ENCODE measurements at regions not wholly inside any gene's neighbourhood (a gene's known extent, or its start where the extent isn't known, plus 50 kb on each side); places are given as distances from the start of the nearest gene placed in this dataset.

- ChIA-PET POLR2A (no interaction called here), CTCF (ENCODE audit: unreplicated experiment) (no interaction called here)
- no peak overlapping the region for H3K4me3 ChIP-seq (ENCODE audit: low read depth, low read length, poor library complexity, severe bottlenecking)
- no peaks in the 10 kb centered on the region for H3K36me3 ChIP-seq (ENCODE audit: insufficient read depth, low read length)
- no TSS peak for BruUV-seq (replicated peaks)
- DNase-seq (ENCODE audit: low spot score) = no peak
- no peak overlapping the region for H2AFZ ChIP-seq (ENCODE audit: low read length)
- no peaks in the 10 kb centered on the region for H3K9me3 ChIP-seq (ENCODE audit: low read length)
- no peak overlapping the region for H3K4me2 ChIP-seq (ENCODE audit: low read length)
- no peaks in the 10 kb centered on the region for H4K20me1 ChIP-seq (ENCODE audit: insufficient read depth, low read length)
- no peaks in the 10 kb centered on the region for H3K4me1 ChIP-seq (ENCODE audit: insufficient read depth, low read length, poor library complexity, severe bottlenecking)
- H3K27ac ChIP-seq (ENCODE audit: low read depth, low read length, poor library complexity, severe bottlenecking) = no peak overlapping the region
- no peaks in the 10 kb centered on the region for H3K9me2 ChIP-seq (ENCODE audit: insufficient read depth, low read length)
- intact Hi-C loops (cut with micrococcal nuclease; ENCODE audit: unreplicated experiment) = no loop called here
- no peak for TF ChIP-seq EZH2phosphoT487 (IDR thresholded peaks at IDR 0.05; ENCODE audit: borderline replicate concordance, low read depth, low read length)
- TF ChIP-seq, protein P1, sequence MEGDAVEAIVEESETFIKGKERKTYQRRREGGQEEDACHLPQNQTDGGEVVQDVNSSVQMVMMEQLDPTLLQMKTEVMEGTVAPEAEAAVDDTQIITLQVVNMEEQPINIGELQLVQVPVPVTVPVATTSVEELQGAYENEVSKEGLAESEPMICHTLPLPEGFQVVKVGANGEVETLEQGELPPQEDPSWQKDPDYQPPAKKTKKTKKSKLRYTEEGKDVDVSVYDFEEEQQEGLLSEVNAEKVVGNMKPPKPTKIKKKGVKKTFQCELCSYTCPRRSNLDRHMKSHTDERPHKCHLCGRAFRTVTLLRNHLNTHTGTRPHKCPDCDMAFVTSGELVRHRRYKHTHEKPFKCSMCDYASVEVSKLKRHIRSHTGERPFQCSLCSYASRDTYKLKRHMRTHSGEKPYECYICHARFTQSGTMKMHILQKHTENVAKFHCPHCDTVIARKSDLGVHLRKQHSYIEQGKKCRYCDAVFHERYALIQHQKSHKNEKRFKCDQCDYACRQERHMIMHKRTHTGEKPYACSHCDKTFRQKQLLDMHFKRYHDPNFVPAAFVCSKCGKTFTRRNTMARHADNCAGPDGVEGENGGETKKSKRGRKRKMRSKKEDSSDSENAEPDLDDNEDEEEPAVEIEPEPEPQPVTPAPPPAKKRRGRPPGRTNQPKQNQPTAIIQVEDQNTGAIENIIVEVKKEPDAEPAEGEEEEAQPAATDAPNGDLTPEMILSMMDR (conservative IDR thresholded peaks at IDR 0.05; ENCODE audit: low read length) = no peak
- no peaks in the 10 kb centered on the region for H3K79me2 ChIP-seq (ENCODE audit: insufficient read depth, low read depth, low read length)
Measured at GRCh38 chr12:127182018-127182417, 1085.0 kb upstream of the TMEM132C start.

DNA sequence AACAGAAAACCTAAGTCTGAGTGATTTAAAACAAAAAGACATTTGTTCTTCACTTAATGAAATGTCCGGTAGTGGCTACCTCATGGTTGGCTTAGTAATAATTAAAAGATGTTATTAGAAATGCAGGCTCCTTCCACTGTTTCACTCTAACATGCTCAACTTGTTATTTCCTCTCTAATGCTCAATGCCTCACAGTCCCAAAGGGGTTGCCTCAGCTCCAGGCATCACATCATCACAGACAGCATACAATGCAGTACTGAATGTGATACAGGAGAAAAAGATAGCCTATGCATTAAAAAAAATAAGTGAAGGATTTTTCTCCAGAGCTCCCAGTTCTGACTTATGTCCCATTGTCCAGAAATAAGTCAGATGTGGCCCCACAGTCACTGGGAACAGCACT is 1077.0 kb upstream of the TMEM132C start:
- no peak overlapping the region for H3K4me3 ChIP-seq (ENCODE audit: low read depth, low read length, poor library complexity, severe bottlenecking)
- no peaks in the 10 kb centered on the region for H3K36me3 ChIP-seq (ENCODE audit: insufficient read depth, low read length)
- H3K4me2 ChIP-seq (ENCODE audit: low read length) = no peak overlapping the region
- TF ChIP-seq EZH2phosphoT487 (IDR thresholded peaks at IDR 0.05; ENCODE audit: borderline replicate concordance, low read depth, low read length) = no peak
- TF ChIP-seq, protein P1 (conservative IDR thresholded peaks at IDR 0.05; ENCODE audit: low read length) = no peak
- H3K9me2 ChIP-seq (ENCODE audit: insufficient read depth, low read length) = no peaks in the 10 kb centered on the region
- no peaks in the 10 kb centered on the region for H3K4me1 ChIP-seq (ENCODE audit: insufficient read depth, low read length, poor library complexity, severe bottlenecking)
- intact Hi-C loops (cut with micrococcal nuclease; ENCODE audit: unreplicated experiment) = no loop called here
- ChIA-PET POLR2A (no interaction called here), CTCF (ENCODE audit: unreplicated experiment) (no interaction called here)
- H3K79me2 ChIP-seq (ENCODE audit: insufficient read depth, low read depth, low read length) = no peaks in the 10 kb centered on the region
- H2AFZ ChIP-seq (ENCODE audit: low read length) = no peak overlapping the region
- no TSS peak for BruUV-seq (replicated peaks)
- H3K27ac ChIP-seq (ENCODE audit: low read depth, low read length, poor library complexity, severe bottlenecking) = no peak overlapping the region
- no peaks in the 10 kb centered on the region for H3K9me3 ChIP-seq (ENCODE audit: low read length)
- no peaks in the 10 kb centered on the region for H4K20me1 ChIP-seq (ENCODE audit: insufficient read depth, low read length)
- DNase-seq (ENCODE audit: low spot score) = no peak

DNA sequence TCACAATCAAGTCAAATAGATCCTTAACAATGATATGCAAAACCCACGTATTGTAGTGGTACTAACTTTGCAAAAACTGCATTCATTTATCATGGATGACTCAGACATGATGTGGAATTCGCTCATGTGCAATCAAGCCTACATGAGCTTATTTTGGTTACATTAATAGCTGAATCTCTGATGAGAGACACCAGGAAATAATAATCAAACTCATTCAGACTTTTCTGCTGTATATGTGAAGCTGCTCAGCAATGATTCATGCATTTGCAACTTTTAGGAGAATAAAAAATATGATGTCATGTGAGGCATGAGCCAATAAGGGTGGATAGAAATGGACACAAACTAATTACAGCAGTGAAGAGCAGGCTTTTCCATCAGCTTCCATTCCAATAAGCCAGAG is 1075.8 kb upstream of the TMEM132C start:
- H2AFZ ChIP-seq (ENCODE audit: low read length) = no peak overlapping the region
- POLR2A ChIA-PET = no interaction called here
- H3K36me3 ChIP-seq (ENCODE audit: insufficient read depth, low read length) = no peaks in the 10 kb centered on the region
- BruUV-seq (replicated peaks) = no TSS peak
- H4K20me1 ChIP-seq (ENCODE audit: insufficient read depth, low read length) = no peaks in the 10 kb centered on the region
- no peaks in the 10 kb centered on the region for H3K9me3 ChIP-seq (ENCODE audit: low read length)
- TF ChIP-seq, protein P1 (conservative IDR thresholded peaks at IDR 0.05; ENCODE audit: low read length) = no peak
- no peak for TF ChIP-seq EZH2phosphoT487 (IDR thresholded peaks at IDR 0.05; ENCODE audit: borderline replicate concordance, low read depth, low read length)
- H3K4me2 ChIP-seq (ENCODE audit: low read length) = no peak overlapping the region
- DNase-seq (ENCODE audit: low spot score) = no peak
- H3K4me1 ChIP-seq (ENCODE audit: insufficient read depth, low read length, poor library complexity, severe bottlenecking) = no peaks in the 10 kb centered on the region
- CTCF ChIA-PET (ENCODE audit: unreplicated experiment) = no interaction called here
- no peaks in the 10 kb centered on the region for H3K9me2 ChIP-seq (ENCODE audit: insufficient read depth, low read length)
- intact Hi-C loops (cut with micrococcal nuclease; ENCODE audit: unreplicated experiment) = no loop called here
- no peaks in the 10 kb centered on the region for H3K79me2 ChIP-seq (ENCODE audit: insufficient read depth, low read depth, low read length)
- no peak overlapping the region for H3K27ac ChIP-seq (ENCODE audit: low read depth, low read length, poor library complexity, severe bottlenecking)
- no peak overlapping the region for H3K4me3 ChIP-seq (ENCODE audit: low read depth, low read length, poor library complexity, severe bottlenecking)
